Activated CD8-positive, alpha-beta memory T cell treated with anti-CD3 and anti-CD28 coated beads, Interleukin-2, amount 50 U/mL, for 1 hour (primary cell): ENCODE measurements at regions not wholly inside any gene's neighbourhood (a gene's known extent, or its start where the extent isn't known, plus 50 kb on each side); places are given as distances from the start of the nearest gene placed in this dataset.

ENCODE experiments used
- DNase-seq: peaks from one replicate; pipeline ENCODE4 v3.0.0-alpha.2; 2020; ENCODE audit errors: extremely low read depth

DNA sequence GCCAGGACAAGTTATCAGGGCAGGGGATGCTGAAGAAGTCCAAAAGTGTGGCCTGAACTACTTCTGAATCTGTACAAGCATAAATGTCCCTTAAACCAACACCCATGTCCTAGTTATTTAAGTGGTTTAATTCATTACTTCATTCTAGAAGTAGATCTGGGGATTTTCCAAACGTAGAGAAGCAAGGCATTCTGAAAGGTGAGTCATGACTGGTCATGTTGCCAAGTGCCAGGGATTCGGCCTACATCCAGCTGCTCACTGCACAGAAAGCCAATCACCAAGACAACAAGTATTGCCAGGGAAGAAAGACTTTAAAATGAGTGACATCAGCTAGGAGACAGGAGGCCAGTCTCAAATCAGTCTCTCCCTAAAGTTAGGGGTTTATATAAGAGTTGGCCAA, 396.6 kb downstream of the GABRB3 start:
- no peak for DNase-seq

DNA sequence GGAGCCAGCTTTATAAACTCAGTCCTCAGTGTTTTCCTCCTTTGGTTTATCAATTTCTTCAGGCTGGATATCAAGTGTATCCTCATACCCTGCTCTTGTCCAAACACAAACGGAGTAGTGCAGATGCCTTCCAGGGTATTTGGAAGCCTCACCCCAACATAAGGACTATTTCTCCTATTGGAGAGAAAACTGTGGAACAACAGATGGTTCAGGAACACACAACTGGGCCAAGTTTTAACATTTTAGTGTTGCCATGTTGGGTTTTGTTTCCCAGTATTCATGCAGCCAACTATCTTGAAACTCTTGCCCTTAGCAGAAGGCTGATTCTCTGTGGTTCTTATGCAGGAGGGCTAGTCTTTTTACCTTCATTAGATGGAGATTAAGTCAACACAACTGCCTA, 398.1 kb downstream of the GABRB3 start:
- no peak for DNase-seq

DNA sequence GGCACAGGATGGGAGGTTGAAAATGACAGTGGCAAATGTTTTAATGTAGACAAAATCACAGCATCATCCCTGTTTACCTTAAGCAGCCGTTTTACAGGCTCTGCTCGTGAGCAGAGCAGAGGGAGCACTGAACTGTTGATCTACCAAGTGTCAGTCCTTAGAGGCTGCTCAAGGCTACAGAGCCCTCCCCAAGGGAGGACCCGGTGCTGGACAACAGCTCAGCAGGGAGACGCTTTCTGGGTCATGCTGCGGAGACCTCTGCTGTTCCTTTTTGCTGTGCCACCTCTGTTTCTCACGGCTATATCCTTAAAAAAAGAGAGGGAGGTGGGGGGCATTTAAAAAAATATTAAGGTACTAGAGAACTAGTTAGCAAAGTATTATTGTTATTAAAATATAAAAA, 400.2 kb downstream of the GABRB3 start:
- DNase-seq = no peak

DNA sequence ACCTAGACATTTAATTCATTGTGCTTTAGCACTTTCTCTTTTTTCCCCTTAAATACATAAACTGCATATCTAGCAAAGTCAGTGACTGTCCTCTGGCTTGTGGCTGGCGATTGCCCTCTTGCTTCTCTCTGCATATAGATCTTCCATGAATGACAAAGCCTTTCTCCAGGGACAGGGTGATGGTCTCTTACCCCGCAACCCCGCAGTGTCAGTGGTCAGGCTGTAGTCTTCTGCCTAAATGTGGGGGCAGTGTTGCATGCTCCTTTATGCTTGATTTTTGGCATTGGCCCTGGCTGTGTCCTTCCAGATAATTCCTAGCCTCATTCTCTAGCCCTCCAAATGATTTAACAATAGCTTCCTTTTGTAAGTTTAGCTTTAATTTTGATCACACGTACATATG, 407.8 kb downstream of the GABRB3 start:
- DNase-seq = no peak

DNA sequence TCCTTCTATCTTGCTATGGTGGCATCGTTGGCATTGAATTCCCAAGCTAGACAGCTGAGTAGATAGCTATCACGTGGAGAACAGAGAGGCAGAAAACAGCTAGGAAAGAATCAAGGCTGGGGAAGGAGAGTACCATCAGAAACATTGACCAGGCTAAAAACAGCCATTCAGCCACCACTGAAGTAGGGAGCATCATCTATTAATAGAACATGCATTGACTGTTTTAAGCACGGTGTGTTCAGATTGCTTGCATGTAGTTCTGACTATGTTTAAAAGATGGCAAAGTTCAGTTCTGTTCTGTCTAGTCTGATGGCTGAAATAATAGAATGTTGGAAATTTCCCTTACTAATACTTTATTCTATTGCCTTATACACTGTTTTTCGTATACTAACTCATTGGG, 413.0 kb downstream of the GABRB3 start:
- no peak for DNase-seq

DNA sequence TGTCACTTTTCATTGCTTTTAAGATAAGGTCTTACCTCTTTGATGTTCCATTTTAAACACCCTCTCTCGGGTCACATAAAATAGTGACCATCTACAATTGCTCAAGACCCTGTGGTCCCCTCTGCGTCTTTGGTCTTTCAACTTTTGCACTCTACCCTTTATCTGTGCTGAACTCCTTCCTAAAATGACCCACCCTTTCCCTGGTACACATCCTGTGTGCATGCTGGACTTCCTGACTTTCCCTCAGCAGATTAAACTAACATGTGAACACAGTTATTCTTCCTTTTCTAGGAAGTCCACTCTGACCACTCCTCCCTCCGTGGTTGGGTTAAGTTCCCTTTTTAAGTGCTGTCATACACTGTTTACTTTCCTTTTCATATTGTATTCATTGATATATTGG, 414.2 kb downstream of the GABRB3 start:
- no peak for DNase-seq

DNA sequence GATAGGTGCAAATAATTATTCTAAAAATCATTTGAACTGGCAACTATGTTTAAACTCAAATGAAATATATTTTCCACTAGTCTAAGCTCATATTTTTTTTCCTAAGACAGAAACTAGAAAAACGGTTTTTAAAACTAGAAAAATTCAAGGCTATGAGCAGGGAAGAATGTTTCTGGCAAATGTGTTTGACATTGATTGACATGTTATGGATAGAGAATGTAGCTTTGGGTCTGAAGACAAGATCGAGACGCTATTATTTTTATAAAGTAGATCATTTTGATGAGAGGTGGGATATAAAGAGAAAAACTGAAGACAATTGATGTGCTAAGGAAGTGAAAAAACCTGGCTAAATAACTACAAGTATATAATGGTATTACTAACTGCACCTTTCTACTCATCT, 415.2 kb downstream of the GABRB3 start:
- DNase-seq = no peak

DNA sequence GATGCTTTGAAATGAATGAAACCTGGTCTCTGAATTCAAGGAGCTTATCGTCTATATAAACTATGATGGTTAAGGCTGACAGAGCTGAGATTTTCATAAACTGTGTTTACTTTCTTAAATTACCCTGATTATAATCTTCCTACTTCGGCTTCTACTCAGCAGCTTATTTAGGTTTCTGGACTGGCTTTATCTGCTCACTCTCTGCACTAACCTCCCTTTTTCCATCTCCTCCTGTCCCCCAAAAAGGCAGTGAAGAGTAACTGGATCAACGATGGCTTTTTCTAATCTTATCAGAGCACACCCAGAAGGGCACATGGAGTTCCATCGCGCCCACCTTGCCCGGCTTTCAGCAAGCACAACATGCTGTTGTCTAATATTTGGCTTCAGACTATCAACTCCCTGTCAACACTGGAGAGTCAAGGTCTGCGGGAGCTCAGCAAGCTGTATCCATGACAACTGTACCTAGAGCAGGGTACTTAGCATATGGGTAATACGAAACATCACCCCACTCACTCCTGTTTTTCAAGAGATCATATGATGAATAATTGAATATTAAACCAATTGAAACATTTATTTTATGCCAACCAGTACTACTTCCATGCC, 417.3 kb downstream of the GABRB3 start:
- DNase-seq = no peak

DNA sequence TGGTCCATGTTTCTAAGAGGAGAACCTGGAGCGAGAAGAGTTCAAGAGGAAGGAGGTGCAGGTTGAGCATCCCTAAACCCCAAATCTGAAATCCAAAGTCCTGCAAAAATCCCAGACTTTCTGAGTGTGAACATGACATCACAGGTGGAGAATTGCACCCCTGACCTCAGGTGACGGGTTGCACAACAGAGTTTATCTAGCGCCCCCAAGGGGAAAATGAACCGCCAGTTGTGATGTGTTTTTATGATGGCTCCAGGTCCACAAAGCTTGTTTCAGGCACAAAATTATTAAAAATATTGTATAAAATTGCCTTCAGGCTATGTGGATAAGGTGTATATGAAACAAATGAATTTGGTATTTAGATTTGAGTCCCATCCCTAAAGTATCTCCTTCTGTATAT, 420.0 kb downstream of the GABRB3 start:
- no peak for DNase-seq

DNA sequence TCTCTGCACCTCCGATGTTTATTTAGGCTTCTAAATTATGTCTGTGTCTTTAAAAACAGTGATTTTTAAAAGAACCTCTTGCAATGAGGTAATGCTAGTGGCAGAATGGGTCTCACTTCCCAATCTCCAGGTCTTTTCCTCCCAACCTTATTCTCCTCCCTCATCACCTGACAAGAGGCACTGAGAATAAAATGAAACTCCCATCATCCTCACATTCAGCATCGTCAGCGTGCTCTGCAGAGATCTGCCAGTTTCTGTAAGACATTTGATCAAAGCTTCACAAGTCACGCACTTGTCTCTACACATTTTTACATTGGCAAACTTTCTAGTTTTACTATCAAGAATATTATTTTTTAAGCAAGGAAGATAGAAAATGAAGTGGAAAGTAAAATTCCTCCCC, 420.5 kb downstream of the GABRB3 start:
- no peak for DNase-seq

DNA sequence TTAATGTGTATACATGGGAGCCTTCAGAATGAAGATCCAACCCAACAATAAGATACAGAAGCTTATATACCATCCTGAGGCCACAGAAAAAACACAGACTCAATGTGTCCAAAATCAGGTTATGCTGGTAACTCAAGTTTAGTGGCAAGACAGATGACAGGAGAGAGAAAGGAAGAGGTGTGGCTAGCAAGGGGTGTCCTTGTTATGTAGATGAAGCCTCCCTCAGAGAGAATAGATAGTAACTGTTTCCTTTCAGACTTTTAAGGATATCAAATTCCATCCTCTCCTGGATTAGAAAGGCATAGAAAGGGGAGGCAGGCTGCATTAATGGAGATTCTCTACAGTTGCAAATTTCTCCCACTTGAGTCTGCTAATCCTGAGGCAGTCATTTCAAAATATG, 447.4 kb downstream of the GABRB3 start:
- no peak for DNase-seq

DNA sequence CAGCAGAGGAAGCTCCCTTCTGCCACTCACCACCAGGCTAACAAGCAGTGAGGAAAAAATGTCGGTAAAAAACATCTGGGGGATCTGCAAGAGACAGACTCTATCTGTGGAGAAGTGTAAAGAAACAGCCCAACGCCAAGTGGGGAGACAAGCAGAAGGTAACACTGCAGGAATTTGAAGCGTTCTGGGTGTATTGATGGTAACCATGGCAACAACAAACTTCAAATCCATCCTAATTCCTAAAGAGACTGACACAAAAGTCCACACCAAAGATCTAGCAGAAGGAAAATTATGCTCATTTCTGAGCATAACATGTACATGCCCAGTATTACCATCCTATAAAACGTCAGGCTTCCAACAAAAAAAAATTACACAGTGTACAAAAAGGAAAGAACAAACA, 449.3 kb downstream of the GABRB3 start:
- DNase-seq = no peak

DNA sequence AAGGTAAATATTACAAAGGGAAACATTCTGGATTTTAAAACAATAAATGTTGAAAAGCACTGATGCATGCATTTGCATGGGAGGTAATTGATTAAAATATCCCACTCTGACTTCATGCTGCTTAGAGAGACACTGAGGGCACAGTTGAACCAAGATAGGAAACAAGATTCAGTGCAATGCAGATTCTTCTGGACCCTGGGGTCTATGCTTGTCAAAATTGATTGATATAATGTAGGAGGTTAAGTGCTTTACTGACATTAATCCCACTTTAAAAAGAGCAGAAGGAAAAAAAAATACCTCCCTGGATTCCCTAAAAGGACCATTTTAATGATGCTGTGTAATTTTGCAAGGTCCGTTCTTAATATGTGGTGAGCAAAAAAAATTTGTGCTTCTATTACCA, 454.2 kb downstream of the GABRB3 start:
- DNase-seq = no peak

DNA sequence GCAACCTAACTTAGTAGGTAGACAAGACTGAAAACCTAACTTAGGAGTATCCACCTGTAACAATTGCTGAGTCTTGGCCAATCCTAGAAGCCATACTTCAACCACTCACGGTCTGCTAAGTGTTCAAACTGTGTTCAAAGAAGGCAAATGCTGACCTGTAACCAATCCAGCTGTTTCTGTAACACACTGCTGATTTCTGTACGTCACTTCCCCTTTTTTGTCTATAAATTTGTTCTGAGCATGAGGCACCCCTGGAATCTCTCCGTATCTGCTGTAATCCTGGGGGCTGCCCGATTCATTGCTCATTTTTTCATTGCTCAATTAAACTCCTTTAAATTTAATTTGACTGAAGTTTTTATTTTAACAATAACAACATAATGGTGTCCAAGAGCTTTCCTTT, 451.4 kb upstream of the ATP10A start:
- DNase-seq = no peak

DNA sequence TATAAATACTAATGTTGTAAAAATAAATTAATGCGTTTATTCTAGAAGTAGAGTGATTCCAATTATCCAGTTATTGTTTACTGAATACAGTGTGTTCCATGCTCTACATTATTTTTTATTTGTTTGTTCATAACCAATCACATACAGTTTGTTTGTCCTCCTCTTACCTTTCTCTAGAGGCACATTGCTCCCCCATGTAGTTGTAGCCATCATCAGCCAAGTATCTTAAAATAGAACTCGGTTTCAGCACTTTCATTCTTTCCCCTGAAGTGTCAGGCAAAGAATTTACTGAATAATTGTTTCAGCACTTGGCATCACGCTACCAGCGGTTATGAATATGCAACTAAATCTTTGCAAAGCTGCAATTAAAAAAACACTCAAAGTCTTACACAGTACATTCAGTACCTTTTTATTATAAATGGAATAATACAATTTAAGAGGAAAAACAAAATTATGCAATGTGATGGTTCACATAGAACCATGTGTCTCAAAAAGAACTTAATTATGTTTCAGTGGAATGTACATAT, 448.6 kb upstream of the ATP10A start:
- no peak for DNase-seq

DNA sequence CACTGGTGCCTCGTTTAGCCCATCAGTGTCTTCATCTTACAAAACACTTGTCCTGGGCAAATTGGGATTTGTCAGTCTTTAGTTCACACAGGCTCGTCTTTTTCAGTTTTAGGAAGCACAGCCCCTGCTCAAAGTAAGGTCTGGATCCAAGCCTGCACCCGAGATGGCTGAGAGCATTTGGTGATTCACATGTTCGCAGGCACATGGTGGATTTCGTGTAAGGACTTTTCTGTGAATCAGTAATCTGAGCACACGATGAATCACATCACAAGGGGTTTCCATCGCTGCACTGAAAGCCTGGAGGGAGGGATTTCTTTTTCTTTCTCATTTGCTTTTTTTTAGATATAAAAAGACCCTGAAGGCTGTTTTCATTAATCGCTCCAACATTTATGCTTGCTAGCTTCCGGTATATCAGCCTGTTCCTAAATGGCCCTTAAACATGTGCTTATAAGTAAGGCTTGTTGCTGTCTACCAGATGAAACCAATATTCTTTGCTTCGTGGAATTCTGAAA, 435.6 kb upstream of the ATP10A start:
- no peak for DNase-seq

DNA sequence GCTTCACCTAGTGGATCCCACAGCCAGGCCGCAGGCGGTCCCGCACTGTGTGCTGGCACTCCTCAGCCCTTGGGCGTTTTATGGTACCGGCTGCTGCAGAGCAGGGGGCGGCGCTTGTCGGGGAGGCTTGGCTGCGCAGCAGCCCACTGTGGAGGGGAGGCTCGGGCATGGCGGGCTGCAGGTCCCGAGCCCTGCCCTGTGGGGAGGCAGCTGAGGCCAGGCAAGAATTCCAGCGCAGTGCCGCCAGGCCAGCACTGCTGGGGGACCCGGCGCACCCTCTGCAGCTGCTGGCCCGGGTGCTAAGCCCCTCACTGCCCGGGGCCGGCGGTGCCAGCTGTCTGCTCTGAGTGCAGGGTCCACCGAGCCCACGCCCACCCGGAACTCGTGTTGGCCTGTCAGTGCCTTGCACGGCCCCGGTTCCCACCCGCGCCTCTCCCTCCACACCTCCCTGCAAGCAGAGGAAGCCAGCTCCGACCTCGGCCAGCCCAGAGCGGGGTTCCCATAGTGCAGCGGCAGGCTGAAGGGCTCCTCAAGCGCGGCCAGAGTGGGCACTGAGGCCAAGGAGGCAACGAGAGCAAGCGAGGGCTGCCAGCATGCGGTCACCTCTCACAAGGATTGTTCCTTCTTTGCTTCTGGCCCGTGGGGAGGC, 435.0 kb upstream of the ATP10A start:
- no peak for DNase-seq

DNA sequence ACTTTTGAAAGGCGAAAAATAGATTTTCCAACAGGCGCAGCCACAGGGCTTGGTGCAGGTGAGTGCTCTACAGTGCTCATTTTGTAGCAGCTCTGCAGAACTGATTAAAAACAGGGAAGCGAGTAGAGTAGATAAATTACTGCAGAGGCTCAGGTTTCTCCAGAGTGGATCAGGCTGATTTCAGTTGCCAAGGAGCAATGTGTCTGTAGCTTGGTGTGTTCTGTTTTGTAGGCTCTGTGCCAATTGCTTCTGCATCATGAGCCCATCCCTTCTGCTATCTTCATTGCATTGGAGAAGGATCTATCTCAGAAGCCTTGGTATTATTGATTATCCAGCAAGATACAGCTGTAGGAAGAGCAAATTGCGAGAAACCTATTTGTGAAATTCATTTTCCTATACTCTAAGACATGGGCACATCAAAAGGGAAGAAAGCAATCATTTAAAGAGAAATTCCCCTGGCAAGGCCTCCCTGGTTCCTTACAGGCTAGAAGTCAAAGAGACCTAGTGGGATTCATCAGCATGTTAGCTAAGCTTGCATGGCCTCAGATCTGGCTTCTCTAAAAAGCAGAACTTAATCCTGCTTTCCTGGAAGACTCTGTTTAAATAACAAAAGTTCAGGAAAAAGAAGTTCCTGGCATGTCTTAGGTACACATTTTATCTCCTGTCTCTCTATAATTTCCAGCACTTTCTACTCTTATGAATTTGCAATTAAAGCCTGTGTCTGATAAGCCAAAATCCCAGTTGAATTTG, 432.4 kb upstream of the ATP10A start:
- no peak for DNase-seq

DNA sequence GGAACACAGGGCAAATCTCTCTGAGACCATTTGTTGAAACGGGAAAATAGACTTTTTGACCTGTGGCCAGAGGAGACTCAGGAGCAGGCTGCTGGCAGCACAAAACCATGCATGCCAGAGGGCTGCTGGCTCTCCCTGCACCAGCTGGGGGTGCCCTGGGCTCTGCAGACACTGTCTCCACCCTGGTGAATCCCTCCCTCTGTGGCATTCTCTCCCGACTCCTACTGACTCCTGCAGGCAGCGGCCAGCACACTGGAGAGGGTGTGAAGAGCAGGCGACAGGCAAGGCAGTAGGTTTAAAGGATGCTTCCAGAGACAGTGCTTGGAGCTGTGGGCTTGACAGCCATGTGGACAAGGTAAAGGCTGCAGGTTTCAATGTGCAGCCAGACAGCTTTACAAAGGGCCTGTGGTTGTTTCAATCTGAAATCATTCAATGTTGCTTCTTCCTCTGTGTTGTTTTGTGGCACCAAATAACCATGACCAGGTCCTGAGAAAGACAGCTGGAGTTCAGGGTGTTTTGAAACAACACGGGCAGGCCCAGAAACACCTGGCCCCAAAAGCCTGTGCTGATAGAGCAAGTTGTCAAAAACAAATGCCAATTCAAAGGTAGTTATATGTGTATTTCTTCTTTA, 431.0 kb upstream of the ATP10A start:
- DNase-seq = no peak

DNA sequence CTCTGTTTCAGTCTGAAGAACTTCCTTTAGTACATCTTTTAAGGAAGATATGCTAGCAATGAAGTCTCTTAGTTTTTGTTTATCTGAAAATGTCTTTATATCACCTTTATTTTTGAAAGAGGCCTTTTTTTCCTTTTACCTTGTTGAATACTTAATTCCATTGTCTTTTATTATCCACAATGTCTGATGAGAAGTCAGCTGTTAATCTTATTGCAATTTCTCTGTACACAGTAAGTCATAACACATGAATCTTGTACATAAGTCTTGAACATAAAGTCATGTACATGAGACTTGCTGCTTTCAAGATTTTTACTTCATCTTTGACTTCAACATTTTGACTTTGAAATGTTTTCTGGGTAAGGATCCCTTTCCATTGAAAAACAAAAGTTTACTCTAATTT, 424.3 kb upstream of the ATP10A start:
- no peak for DNase-seq

DNA sequence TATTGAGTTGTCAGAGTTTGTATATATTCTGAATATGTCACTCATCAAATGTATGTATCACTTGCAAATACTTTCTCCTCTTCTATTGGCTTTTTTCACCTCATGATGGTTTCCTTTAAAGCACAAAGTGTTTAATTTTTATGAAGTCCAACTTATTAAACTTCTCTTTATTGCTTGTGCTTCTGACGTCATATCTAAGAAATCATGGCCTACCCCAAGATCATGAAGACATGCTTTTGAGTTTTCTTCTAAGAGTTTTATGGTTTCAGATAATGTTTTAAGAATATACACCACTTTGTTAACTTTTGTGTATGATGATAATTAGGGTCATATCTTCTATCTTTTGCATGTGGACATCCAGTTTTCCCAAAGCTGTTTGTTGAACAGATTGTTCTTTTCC, 417.2 kb upstream of the ATP10A start:
- DNase-seq = no peak

DNA sequence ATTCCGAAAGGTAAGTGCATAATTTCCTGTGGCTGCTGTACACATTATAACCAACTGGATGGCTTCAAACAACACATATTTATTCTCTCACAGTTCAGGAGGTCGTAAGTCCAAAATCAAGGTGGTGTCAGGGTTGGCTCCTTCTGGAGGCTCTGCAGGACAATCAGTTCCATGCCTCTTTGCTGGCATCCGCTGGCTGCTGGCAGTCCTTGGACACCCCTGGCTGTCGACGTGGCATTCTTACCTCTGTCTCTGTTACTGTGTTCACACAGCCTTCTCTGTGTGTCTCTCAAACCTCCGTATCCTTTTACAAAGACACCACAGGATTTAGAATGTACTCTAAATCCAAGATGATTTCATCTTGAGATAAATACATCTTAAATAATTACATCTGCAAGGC, 398.8 kb upstream of the ATP10A start:
- no peak for DNase-seq

DNA sequence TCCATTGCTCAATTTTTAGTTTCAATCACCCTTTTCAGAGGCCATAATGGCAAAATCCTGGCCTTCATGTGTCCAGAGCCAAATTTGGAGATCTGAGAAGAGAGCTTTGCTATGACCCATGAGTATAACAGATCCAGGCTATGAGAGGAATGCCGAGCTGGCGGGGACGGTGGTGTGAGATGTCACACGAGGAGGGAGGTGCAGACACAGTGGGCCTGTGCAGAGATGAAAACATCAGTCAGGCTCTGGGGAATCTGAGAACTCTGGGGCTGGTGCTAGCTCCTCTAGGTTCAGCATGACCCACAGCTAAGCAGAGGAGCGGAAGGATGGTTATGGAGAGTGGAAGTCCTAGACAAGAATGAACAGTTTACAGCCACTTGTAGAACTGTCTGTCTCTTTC, 398.3 kb upstream of the ATP10A start:
- DNase-seq = no peak
